Liver (tissue), 7 donors: ENCODE measurements at regions not wholly inside any gene's neighbourhood (a gene's known extent, or its start where the extent isn't known, plus 50 kb on each side); places are given as distances from the start of the nearest gene placed in this dataset.
A peak's percentile ranks its signal among the peaks of the same experiment; 100 is the strongest.

ENCODE experiments used
- DNase-seq: peaks from one replicate; pipeline ENCODE4 v3.0.0-alpha.2; 2017; ENCODE audit warnings: low spot score
- H3K27ac ChIP-seq, 2 donors: one replicate each; pipeline ENCODE4 v1.7.0; 2013; ENCODE audit warnings: inconsistent platforms in 2 of 2, low read length in 2 of 2, control low read depth in 1 of 2, low read depth in 1 of 2, mild to moderate bottlenecking in 1 of 2
- H3K27me3 ChIP-seq, 4 donors: one replicate each; pipeline versions ENCODE4 v1.6.1 to v1.7.0; 2013; ENCODE audit warnings: low read length in 3 of 4, inconsistent platforms in 1 of 4, mild to moderate bottlenecking in 1 of 4, moderate library complexity in 1 of 4; ENCODE audit not compliant: control insufficient read depth in 4 of 4, insufficient read depth in 4 of 4
- H3K36me3 ChIP-seq, 4 donors: one replicate each; pipeline versions ENCODE4 v1.6.1 to v1.7.0; 2013; ENCODE audit warnings: low read length in 3 of 4, mild to moderate bottlenecking in 3 of 4, low read depth in 1 of 4, moderate library complexity in 1 of 4; ENCODE audit not compliant: control insufficient read depth in 4 of 4, insufficient read depth in 3 of 4
- H3K4me1 ChIP-seq, 4 donors: one replicate each; pipeline versions ENCODE4 v1.6.1 to v1.7.0; 2013; ENCODE audit warnings: low read length in 3 of 4, mild to moderate bottlenecking in 3 of 4, moderate library complexity in 1 of 4; ENCODE audit not compliant: control insufficient read depth in 4 of 4, insufficient read depth in 4 of 4
- H3K4me3 ChIP-seq, 3 donors: one replicate each; pipeline versions ENCODE4 v1.6.1 to v1.7.0; 2013; ENCODE audit warnings: low read length in 3 of 3, control low read depth in 1 of 3, low read depth in 1 of 3, mild to moderate bottlenecking in 1 of 3
- H3K9ac ChIP-seq, 2 donors: one replicate each; pipeline ENCODE4 v1.7.0; 2013; ENCODE audit warnings: low read length in 2 of 2, mild to moderate bottlenecking in 2 of 2, moderate library complexity in 2 of 2, control low read depth in 1 of 2, low read depth in 1 of 2
- H3K9me3 ChIP-seq, 4 donors: one replicate each; pipeline versions ENCODE4 v1.6.1 to v1.7.0; 2013; ENCODE audit warnings: low read length in 3 of 4; ENCODE audit not compliant: control insufficient read depth in 4 of 4
- ATF3 ChIP-seq: IDR thresholded peaks from 2 replicates; pipeline ENCODE4 v1.6.1; 2016; ENCODE audit warnings: antibody characterized with exemption
- CTCF ChIP-seq: fragments of 150-350 bp; IDR thresholded peaks from 2 replicates; pipeline ENCODE4 v1.5.1; 2017; ENCODE audit warnings: improper control_type of control experiment, low read depth, low read length; ENCODE audit not compliant: missing input control
- EGR1 ChIP-seq, 2 donors: IDR thresholded peaks; 2 replicates each; pipeline ENCODE4 v1.6.1; 2016 to 2018; ENCODE audit warnings: antibody characterized with exemption in 2 of 2, low read depth in 2 of 2
- FOXA1 ChIP-seq: IDR thresholded peaks from 2 replicates; pipeline ENCODE4 v1.6.1; 2016; ENCODE audit warnings: antibody characterized with exemption
- FOXA2 ChIP-seq: IDR thresholded peaks from 2 replicates; pipeline ENCODE4 v1.6.1; 2016; ENCODE audit warnings: antibody characterized with exemption
- GABPA ChIP-seq, 2 donors: IDR thresholded peaks in 1 of 2; conservative IDR thresholded peaks in 1 of 2; 2 replicates each; pipeline ENCODE4 v1.6.1; 2016; ENCODE audit warnings: antibody characterized with exemption in 2 of 2, mild to moderate bottlenecking in 1 of 2, moderate library complexity in 1 of 2
- HNF4A ChIP-seq, 2 donors: conservative IDR thresholded peaks; 2 replicates each; pipeline ENCODE4 v1.6.1; 2016; ENCODE audit warnings: antibody characterized with exemption in 2 of 2, mild to moderate bottlenecking in 2 of 2
- HNF4G ChIP-seq: IDR thresholded peaks from 2 replicates; pipeline ENCODE4 v1.6.1; 2016; ENCODE audit warnings: antibody characterized with exemption
- JUND ChIP-seq, 2 donors: IDR thresholded peaks; 2 replicates each; pipeline ENCODE4 v1.6.1; 2016; ENCODE audit warnings: antibody characterized with exemption in 2 of 2
- NR2F2 ChIP-seq: IDR thresholded peaks from 2 replicates; pipeline ENCODE4 v1.6.1; 2016; ENCODE audit warnings: antibody characterized with exemption
- RAD21 ChIP-seq, 2 donors: IDR thresholded peaks; 2 replicates each; pipeline ENCODE4 v1.6.1; 2016; ENCODE audit warnings: antibody characterized with exemption in 2 of 2, mild to moderate bottlenecking in 2 of 2
- REST ChIP-seq: IDR thresholded peaks from 2 replicates; pipeline ENCODE4 v1.6.1; 2016; ENCODE audit warnings: antibody characterized with exemption, mild to moderate bottlenecking
- RXRA ChIP-seq, 2 donors: IDR thresholded peaks; 2 replicates each; pipeline ENCODE4 v1.6.1; 2017 to 2018; ENCODE audit warnings: antibody characterized with exemption in 2 of 2, mild to moderate bottlenecking in 1 of 2
- SP1 ChIP-seq: IDR thresholded peaks from 2 replicates; pipeline ENCODE4 v1.6.1; 2018; ENCODE audit warnings: antibody characterized with exemption, mild to moderate bottlenecking
- TAF1 ChIP-seq: conservative IDR thresholded peaks from 2 replicates; pipeline ENCODE4 v1.6.1; 2016; ENCODE audit warnings: antibody characterized with exemption, mild to moderate bottlenecking
- YY1 ChIP-seq: IDR thresholded peaks from 2 replicates; pipeline ENCODE4 v1.6.1; 2016; ENCODE audit warnings: antibody characterized with exemption, mild to moderate bottlenecking
- TF ChIP-seq, protein P1 (sequence below): IDR thresholded peaks from 2 replicates; pipeline ENCODE4 v1.6.1; 2016; ENCODE audit warnings: antibody characterized with exemption
- TF ChIP-seq, protein P2 (sequence below): IDR thresholded peaks from 2 replicates; pipeline ENCODE4 v1.6.1; 2016; ENCODE audit warnings: antibody characterized with exemption
- donor health status: healthy.
- donor health status: healthy.
- donor health status: healthy.
- donor health status: healthy.

GRCh38 chr21:22062472-22063139 is 1064.4 kb downstream of the NCAM2 start:
- no peak for DNase-seq
- Histone ChIP-seq H3K4me1 (peaks cover 0 to 7% (median 0%) of the 10 kb centered on the region in 4 donors), H3K36me3 (no peaks in the 10 kb centered on the region), H3K27ac (peak overlapping the region; percentile 76), H3K9me3 (no peaks in the 10 kb centered on the region), H3K4me3 (peak overlapping the region; percentile 63 to 87 (median 68)), H3K9ac (peak overlapping the region; percentile 87 to 98), H3K27me3 (no peaks in the 10 kb centered on the region)
- TF ChIP-seq, protein P1, sequence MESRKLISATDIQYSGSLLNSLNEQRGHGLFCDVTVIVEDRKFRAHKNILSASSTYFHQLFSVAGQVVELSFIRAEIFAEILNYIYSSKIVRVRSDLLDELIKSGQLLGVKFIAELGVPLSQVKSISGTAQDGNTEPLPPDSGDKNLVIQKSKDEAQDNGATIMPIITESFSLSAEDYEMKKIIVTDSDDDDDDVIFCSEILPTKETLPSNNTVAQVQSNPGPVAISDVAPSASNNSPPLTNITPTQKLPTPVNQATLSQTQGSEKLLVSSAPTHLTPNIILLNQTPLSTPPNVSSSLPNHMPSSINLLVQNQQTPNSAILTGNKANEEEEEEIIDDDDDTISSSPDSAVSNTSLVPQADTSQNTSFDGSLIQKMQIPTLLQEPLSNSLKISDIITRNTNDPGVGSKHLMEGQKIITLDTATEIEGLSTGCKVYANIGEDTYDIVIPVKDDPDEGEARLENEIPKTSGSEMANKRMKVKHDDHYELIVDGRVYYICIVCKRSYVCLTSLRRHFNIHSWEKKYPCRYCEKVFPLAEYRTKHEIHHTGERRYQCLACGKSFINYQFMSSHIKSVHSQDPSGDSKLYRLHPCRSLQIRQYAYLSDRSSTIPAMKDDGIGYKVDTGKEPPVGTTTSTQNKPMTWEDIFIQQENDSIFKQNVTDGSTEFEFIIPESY: no peak
- TF ChIP-seq EGR1 (IDR thresholded peaks at IDR 0.05; ENCODE audit: low read depth in 2 of 2): peak in 1 of 2 donors; percentile 47
- TF ChIP-seq GABPA (IDR thresholded peaks at IDR 0.05 in 1 of 2, conservative IDR thresholded peaks at IDR 0.05 in 1 of 2): no peak
- no peak for TF ChIP-seq FOXA2
- peak; percentile 88 for TF ChIP-seq YY1
- TF ChIP-seq CTCF: no peak
- no peak for TF ChIP-seq NR2F2
- peak; percentile 73 to 79 for TF ChIP-seq HNF4A (conservative IDR thresholded peaks at IDR 0.05)
- peak; percentile 92 for TF ChIP-seq TAF1
- TF ChIP-seq FOXA1: no peak
- TF ChIP-seq RXRA (IDR thresholded peaks at IDR 0.05): peak; percentile 62 to 70
- TF ChIP-seq, protein P2, sequence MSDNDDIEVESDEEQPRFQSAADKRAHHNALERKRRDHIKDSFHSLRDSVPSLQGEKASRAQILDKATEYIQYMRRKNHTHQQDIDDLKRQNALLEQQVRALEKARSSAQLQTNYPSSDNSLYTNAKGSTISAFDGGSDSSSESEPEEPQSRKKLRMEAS: no peak
- TF ChIP-seq HNF4G: no peak
- peak; percentile 91 for TF ChIP-seq SP1
- peak in 1 of 2 donors; percentile 11 for TF ChIP-seq JUND (IDR thresholded peaks at IDR 0.05)
- peak; percentile 76 for TF ChIP-seq REST
- TF ChIP-seq RAD21 (IDR thresholded peaks at IDR 0.05): peak in 1 of 2 donors; percentile 33
- no peak for TF ChIP-seq ATF3
